ENCODE measurements at regions not wholly inside any gene's neighbourhood (a gene's known extent, or its start where the extent isn't known, plus 50 kb on each side); places are given as distances from the start of the nearest gene placed in this dataset.

DNA sequence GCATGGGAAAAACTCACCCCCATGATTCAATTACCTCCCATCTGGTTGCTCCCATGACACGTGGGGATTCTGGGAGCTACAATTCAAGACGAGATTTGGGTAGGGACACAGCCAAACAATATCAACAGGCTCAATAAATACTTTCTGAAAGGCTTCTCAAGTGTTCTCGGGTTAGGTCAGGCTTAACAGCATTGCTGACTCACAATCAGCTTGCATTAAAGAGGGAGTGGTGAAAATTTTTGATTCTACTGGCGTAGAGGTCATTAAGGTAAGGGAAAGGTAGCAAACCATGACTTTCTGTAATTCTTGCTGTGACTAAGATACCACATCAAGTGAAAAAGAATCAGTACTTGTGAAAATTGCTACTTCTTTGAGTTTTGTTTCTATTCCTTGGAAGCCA lies 126.4 kb downstream of the JCAD start:
- TF ChIP-seq CTCF (IDR thresholded peaks at IDR 0.05; ENCODE audit: borderline replicate concordance, extremely low read depth, low read length, poor library complexity, severe bottlenecking) (no peak), EZH2 (IDR thresholded peaks at IDR 0.05; ENCODE audit: borderline replicate concordance, low read depth, low read length, severe bottlenecking) (no peak)

All from DND-41 (cell line).